Endothelial cell of umbilical vein (primary cell): ENCODE measurements at regions not wholly inside any gene's neighbourhood (a gene's known extent, or its start where the extent isn't known, plus 50 kb on each side); places are given as distances from the start of the nearest gene placed in this dataset.

ENCODE experiments used
- BruUV-seq: library from RNA; stranded (reverse); fragments of 400-500 nt; replicated peaks from 2 replicates; lab custom pipeline; 2021; lab: Mats Ljungman, UMichigan
- CTCF ChIA-PET: fragments of 300-600, 350-600 bp; sonication (Branson Sonifier 250); formaldehyde crosslinking; loops from one replicate; lab custom pipeline; 2021; ENCODE audit warnings: antibody characterized with exemption, inconsistent platforms; lab: Charles Lee
- POLR2A ChIA-PET: fragments of 300-600, 350-600 bp; sonication (Branson Sonifier 250); formaldehyde crosslinking; loops from one replicate; lab custom pipeline; 2021; ENCODE audit warnings: antibody characterized with exemption, inconsistent platforms; lab: Charles Lee
- DNase-seq: peaks from one replicate; pipeline ENCODE4 v3.0.0-alpha.2; 2011; ENCODE audit warnings: low read depth, low spot score
- FAIRE-seq: peaks from 2 replicates; lab custom pipeline; 2011; peaks lifted over from hg19 to GRCh38; lab: Jason Lieb, UNC
- H2AFZ ChIP-seq: 2 replicates; pipeline ENCODE4 v1.6.0; 2012; ENCODE audit warnings: low read depth, low read length, control low read depth, inconsistent platforms
- H3K27ac ChIP-seq: 2 replicates; pipeline ENCODE4 v1.5.1; 2011; ENCODE audit warnings: low read depth, mild to moderate bottlenecking, control low read depth, low read length, moderate library complexity; ENCODE audit not compliant: insufficient read depth
- H3K27me3 ChIP-seq, 2 experiments: 2 replicates each; pipeline versions ENCODE4 v1.6.0 to v1.6.1; 2011; ENCODE audit warnings: low read length in 2 of 2, mixed read lengths in 1 of 2; ENCODE audit not compliant: control insufficient read depth in 2 of 2, insufficient read depth in 2 of 2
- H3K36me3 ChIP-seq, 2 experiments: 2 replicates in 1 of 2; 3 replicates in 1 of 2; pipeline ENCODE4 v1.5.1; 2011; ENCODE audit warnings: low read length in 2 of 2, mild to moderate bottlenecking in 1 of 2, moderate library complexity in 1 of 2; ENCODE audit not compliant: control insufficient read depth in 2 of 2, insufficient read depth in 2 of 2; ENCODE audit errors: extremely low read depth in 1 of 2
- H3K4me1 ChIP-seq: 3 replicates; pipeline ENCODE4 v1.5.1; 2011; ENCODE audit warnings: mild to moderate bottlenecking, low read length; ENCODE audit not compliant: control insufficient read depth, insufficient read depth; ENCODE audit errors: extremely low read depth
- H3K4me2 ChIP-seq: 2 replicates; pipeline ENCODE4 v1.6.1; 2011; ENCODE audit warnings: low read length, control low read depth, mixed read lengths; ENCODE audit not compliant: insufficient read depth
- H3K4me3 ChIP-seq, 3 experiments: fragments of 200-600 bp in 1 of 3; sonication (generic), shearing (Covaris generic) in 1 of 3; replicated peaks in 1 of 3; 2 replicates each; pipeline ENCODE4 v1.5.1; 2011 to 2016; ENCODE audit warnings: control low read depth in 3 of 3, low read length in 3 of 3, mild to moderate bottlenecking in 2 of 3, inconsistent platforms in 1 of 3, low read depth in 1 of 3, moderate library complexity in 1 of 3; ENCODE audit not compliant: insufficient read depth in 1 of 3
- H3K79me2 ChIP-seq: 2 replicates; pipeline ENCODE4 v1.6.0; 2012; ENCODE audit warnings: low read length, inconsistent platforms; ENCODE audit not compliant: control insufficient read depth, insufficient read depth
- H3K9ac ChIP-seq: replicated peaks from 2 replicates; pipeline ENCODE3; 2011; ENCODE audit warnings: low read length, control low read depth; ENCODE audit not compliant: insufficient read depth; ENCODE audit errors: extremely low read depth
- H3K9me1 ChIP-seq: replicated peaks from 3 replicates; pipeline ENCODE4 v1.6.0; 2011; ENCODE audit warnings: mild to moderate bottlenecking, low read length; ENCODE audit not compliant: control insufficient read depth, insufficient read depth; ENCODE audit errors: extremely low read depth
- H3K9me3 ChIP-seq: replicated peaks from 2 replicates; pipeline ENCODE4 v1.5.1; 2012; ENCODE audit warnings: low read length, inconsistent platforms; ENCODE audit not compliant: control insufficient read depth, insufficient read depth
- H4K20me1 ChIP-seq: replicated peaks from 2 replicates; pipeline ENCODE3; 2011; ENCODE audit warnings: mild to moderate bottlenecking, low read length; ENCODE audit not compliant: control insufficient read depth, insufficient read depth; ENCODE audit errors: extremely low read depth
- EZH2 ChIP-seq: IDR thresholded peaks from 2 replicates; pipeline ENCODE4 v1.6.1; 2012; ENCODE audit warnings: borderline replicate concordance, low read depth, mild to moderate bottlenecking, moderate library complexity, low read length, inconsistent platforms; ENCODE audit not compliant: severe bottlenecking
- FOS ChIP-seq: IDR thresholded peaks from 2 replicates; pipeline ENCODE4 v1.6.1; 2011; ENCODE audit warnings: mild to moderate bottlenecking, low read length, moderate library complexity, borderline replicate concordance; ENCODE audit not compliant: insufficient read depth
- GATA2 ChIP-seq: IDR thresholded peaks from 2 replicates; pipeline ENCODE4 v1.7.0; 2011; ENCODE audit warnings: low read depth, mild to moderate bottlenecking, moderate library complexity, mixed read lengths, low read length; ENCODE audit not compliant: insufficient read length, insufficient read depth
- JUN ChIP-seq: IDR thresholded peaks from 2 replicates; pipeline ENCODE4 v1.6.1; 2011; ENCODE audit warnings: borderline replicate concordance, low read depth; ENCODE audit not compliant: insufficient read length, insufficient read depth
- MYC ChIP-seq: IDR thresholded peaks from one replicate; pipeline ENCODE4 v1.6.1; 2011; ENCODE audit warnings: mild to moderate bottlenecking, low read depth, low read length
- POLR2A ChIP-seq: IDR thresholded peaks from 2 replicates; pipeline ENCODE4 v1.6.1; 2012; ENCODE audit warnings: low read depth, mild to moderate bottlenecking, control low read depth, low read length
- POLR2AphosphoS5 ChIP-seq: IDR thresholded peaks from 2 replicates; pipeline ENCODE4 v1.6.1; 2012; ENCODE audit warnings: low read depth, mild to moderate bottlenecking, control low read depth, low read length, moderate library complexity; ENCODE audit not compliant: insufficient read depth
- dilution Hi-C: fragments of 300-500 bp; cut with MboI; formaldehyde crosslinking; loops from one replicate; pipeline ENCODE4 v1.15.0; 2019; ENCODE audit warnings: low sequenced_read_pairs; ENCODE audit not compliant: extremely low pct_ligation_motif_present
- intact Hi-C: fragments of 100-400 bp; cut with micrococcal nuclease; formaldehyde crosslinking; loops from one replicate; pipeline ENCODE4 v1.10.0; 2022
- TF ChIP-seq, protein P1 (sequence below): IDR thresholded peaks from 2 replicates; pipeline ENCODE4 v1.6.1; 2011; ENCODE audit not compliant: insufficient read depth, insufficient read length
- TF ChIP-seq, protein P2 (sequence below), 2 donors: IDR thresholded peaks; 1 replicate in 1 of 2; 2 replicates in 1 of 2; pipeline ENCODE4 v1.5.1; 2011; ENCODE audit warnings: low read length in 2 of 2, mild to moderate bottlenecking in 2 of 2, moderate library complexity in 2 of 2, control low read depth in 1 of 2, inconsistent platforms in 1 of 2, low read depth in 1 of 2; ENCODE audit not compliant: insufficient read depth in 1 of 2; ENCODE audit errors: extremely low read depth in 1 of 2

DNA sequence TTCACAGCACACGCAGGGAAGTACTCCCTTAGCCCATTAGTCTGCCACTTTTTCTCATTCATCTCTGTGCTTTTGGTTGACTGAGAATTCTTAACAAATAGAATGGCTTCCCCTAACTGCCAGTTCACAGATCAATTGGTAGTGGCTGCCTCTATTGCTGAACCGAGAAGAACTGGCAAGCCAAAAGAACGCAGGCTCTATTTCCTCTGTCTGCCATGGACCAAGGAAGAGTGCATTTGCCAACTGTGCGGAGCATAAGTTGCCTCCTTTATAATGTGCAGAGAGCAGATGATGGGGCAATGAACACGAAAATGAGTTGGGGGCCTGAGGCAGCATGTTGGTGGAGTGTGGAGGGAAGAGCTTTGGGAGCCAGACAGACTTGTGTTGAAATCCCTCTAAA, 483.1 kb upstream of the CAMK1G start:
- H3K4me3 ChIP-seq, result no peak overlapping the region
- TF ChIP-seq POLR2A (no peak), POLR2AphosphoS5 (no peak), EZH2 (no peak), GATA2 (no peak)
- intact Hi-C loops (no loop called here), dilution Hi-C loops (no loop called here)
- peaks cover 0 to 1% of the 10 kb centered on the region in 2 experiments for H3K27me3 ChIP-seq
- FAIRE-seq, result no peak
- POLR2A ChIA-PET, result no interaction called here
- DNase-seq, result no peak
- CTCF ChIA-PET, result no interaction called here
- no peak overlapping the region for H3K4me2 ChIP-seq
- no peaks in the 10 kb centered on the region for H3K9me3 ChIP-seq
- no peaks in the 10 kb centered on the region for H4K20me1 ChIP-seq
- no peaks in the 10 kb centered on the region for H3K79me2 ChIP-seq
- no peaks in the 10 kb centered on the region for H3K4me1 ChIP-seq
- no peaks in the 10 kb centered on the region for H3K36me3 ChIP-seq
- BruUV-seq, result no TSS peak
- no peak overlapping the region for H3K27ac ChIP-seq
- no peak overlapping the region for H2AFZ ChIP-seq
- H3K9me1 ChIP-seq, result no peaks in the 10 kb centered on the region
- no peak overlapping the region for H3K9ac ChIP-seq

DNA sequence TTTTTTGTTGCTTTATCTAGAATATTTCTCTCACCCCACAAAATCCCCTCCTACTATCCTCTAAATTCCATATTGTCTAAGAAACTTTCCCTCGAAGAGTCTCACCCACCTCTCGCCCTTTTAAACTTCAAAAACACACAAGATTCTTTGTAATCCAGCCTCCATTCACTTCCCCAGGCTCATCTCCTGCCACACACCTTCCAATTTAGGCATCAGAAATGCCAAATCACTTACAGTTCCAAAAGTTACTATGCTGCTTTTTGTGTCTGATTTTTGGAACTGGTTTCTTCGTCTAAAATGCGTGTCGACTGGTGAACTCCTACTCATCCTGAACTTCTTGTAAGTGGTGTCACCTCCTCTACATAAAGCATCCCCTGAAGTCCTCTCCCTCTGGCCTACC, 482.4 kb upstream of the CAMK1G start:
- ChIA-PET POLR2A (interaction anchor here (0.7 kb wide), 1 partner anchor 449 kb away, joined by 6 read pairs; no protein-coding TSS in a partner anchor), CTCF (no interaction called here)
- Histone ChIP-seq H3K4me1 (no peaks in the 10 kb centered on the region), H3K27ac (no peak overlapping the region), H3K9me1 (no peaks in the 10 kb centered on the region), H4K20me1 (no peaks in the 10 kb centered on the region), H3K9me3 (no peaks in the 10 kb centered on the region), H3K4me2 (no peak overlapping the region), H3K79me2 (no peaks in the 10 kb centered on the region), H3K4me3 (no peak overlapping the region), H2AFZ (no peak overlapping the region), H3K36me3 (no peaks in the 10 kb centered on the region), H3K9ac (no peak overlapping the region), H3K27me3 (peaks cover 0 to 1% of the 10 kb centered on the region in 2 experiments)
- dilution Hi-C loops (no loop called here), intact Hi-C loops (no loop called here)
- BruUV-seq, result no TSS peak
- DNase-seq, result no peak
- FAIRE-seq, result no peak
- TF ChIP-seq FOS, result no peak
- no peak for TF ChIP-seq POLR2A
- no peak for TF ChIP-seq MYC
- TF ChIP-seq, protein P1, sequence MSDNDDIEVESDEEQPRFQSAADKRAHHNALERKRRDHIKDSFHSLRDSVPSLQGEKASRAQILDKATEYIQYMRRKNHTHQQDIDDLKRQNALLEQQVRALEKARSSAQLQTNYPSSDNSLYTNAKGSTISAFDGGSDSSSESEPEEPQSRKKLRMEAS, result no peak
- TF ChIP-seq GATA2, result no peak
- TF ChIP-seq, protein P2, sequence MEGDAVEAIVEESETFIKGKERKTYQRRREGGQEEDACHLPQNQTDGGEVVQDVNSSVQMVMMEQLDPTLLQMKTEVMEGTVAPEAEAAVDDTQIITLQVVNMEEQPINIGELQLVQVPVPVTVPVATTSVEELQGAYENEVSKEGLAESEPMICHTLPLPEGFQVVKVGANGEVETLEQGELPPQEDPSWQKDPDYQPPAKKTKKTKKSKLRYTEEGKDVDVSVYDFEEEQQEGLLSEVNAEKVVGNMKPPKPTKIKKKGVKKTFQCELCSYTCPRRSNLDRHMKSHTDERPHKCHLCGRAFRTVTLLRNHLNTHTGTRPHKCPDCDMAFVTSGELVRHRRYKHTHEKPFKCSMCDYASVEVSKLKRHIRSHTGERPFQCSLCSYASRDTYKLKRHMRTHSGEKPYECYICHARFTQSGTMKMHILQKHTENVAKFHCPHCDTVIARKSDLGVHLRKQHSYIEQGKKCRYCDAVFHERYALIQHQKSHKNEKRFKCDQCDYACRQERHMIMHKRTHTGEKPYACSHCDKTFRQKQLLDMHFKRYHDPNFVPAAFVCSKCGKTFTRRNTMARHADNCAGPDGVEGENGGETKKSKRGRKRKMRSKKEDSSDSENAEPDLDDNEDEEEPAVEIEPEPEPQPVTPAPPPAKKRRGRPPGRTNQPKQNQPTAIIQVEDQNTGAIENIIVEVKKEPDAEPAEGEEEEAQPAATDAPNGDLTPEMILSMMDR (IDR thresholded peaks at IDR 0.05; ENCODE audit: extremely low read depth in 1 of 2, insufficient read depth in 1 of 2, low read depth in 1 of 2, low read length in 2 of 2), result no peak
- TF ChIP-seq POLR2AphosphoS5, result no peak
- no peak for TF ChIP-seq JUN
- no peak for TF ChIP-seq EZH2
